Stomach (tissue), 8 donors: ENCODE measurements at regions not wholly inside any gene's neighbourhood (a gene's known extent, or its start where the extent isn't known, plus 50 kb on each side); places are given as distances from the start of the nearest gene placed in this dataset.

ENCODE experiments used
- DNase-seq, 2 donors: peaks; one replicate each; pipeline versions ENCODE4 v3.0.0 to v3.0.0-alpha.2; 2013 to 2019
- H3K27ac ChIP-seq, 5 donors: fragments of 200-600 bp in 4 of 5; sonication (generic) in 4 of 5; one replicate each; pipeline ENCODE4 v1.5.1; 2013 to 2019; ENCODE audit warnings: mild to moderate bottlenecking in 1 of 5, moderate library complexity in 1 of 5
- H3K27me3 ChIP-seq, 3 donors: fragments of 200-600 bp; sonication (generic); one replicate each; pipeline ENCODE4 v1.5.1; 2017 to 2019; ENCODE audit warnings: mixed run types in 1 of 3
- H3K36me3 ChIP-seq, 4 donors: fragments of 200-600 bp; sonication (generic); 1 replicate in 3 of 4; 2 replicates in 1 of 4; pipeline ENCODE4 v1.5.1; 2016 to 2019
- H3K4me1 ChIP-seq, 4 donors: fragments of 200-600 bp; sonication (generic); one replicate each; pipeline ENCODE4 v1.5.1; 2016 to 2019
- H3K4me3 ChIP-seq, 4 donors: fragments of 200-600 bp; sonication (generic) in 3 of 4; one replicate each; pipeline ENCODE4 v1.5.1; 2016 to 2019; ENCODE audit warnings: mild to moderate bottlenecking in 1 of 4
- H3K9me3 ChIP-seq, 4 donors: fragments of 200-600 bp; sonication (generic); one replicate each; pipeline ENCODE4 v1.5.1; 2016 to 2019
- CTCF ChIP-seq, 7 experiments: fragments of 450-650 bp in 4 of 7; fragments of 200-600 bp in 3 of 7; sonication (generic) in 3 of 7; IDR thresholded peaks; one replicate each; pipeline ENCODE4 v1.5.1; 2016 to 2019; ENCODE audit warnings: antibody characterized with exemption in 7 of 7, control low read depth in 2 of 7, mild to moderate bottlenecking in 1 of 7
- EP300 ChIP-seq: sonication (generic); formaldehyde crosslinking; IDR thresholded peaks from one replicate; pipeline ENCODE4 v1.6.1; 2017; ENCODE audit warnings: antibody characterized with exemption
- POLR2A ChIP-seq, 4 donors: fragments of 450-650 bp; IDR thresholded peaks; one replicate each; pipeline ENCODE4 v1.6.1; 2016; ENCODE audit warnings: antibody characterized with exemption in 4 of 4, control low read depth in 2 of 4, mild to moderate bottlenecking in 1 of 4, moderate library complexity in 1 of 4
- POLR2AphosphoS5 ChIP-seq, 3 donors: sonication (generic); formaldehyde crosslinking; IDR thresholded peaks; one replicate each; pipeline ENCODE4 v1.6.1; 2016; ENCODE audit warnings: antibody characterized with exemption in 3 of 3
- WGBS, 5 donors: extraction: QIAGEN DNeasy Blood & Tissue Kit in 3 of 5; methylation state at CpG; one replicate each; pipeline versions ENCODE4 v1.1.5 to v1.1.7; 2013 to 2018; 5-methylcytosine and 5-hydroxymethylcytosine counted together
- intact Hi-C: fragments of 100-400 bp; cut with DNase I; formaldehyde crosslinking; loops from one replicate; pipeline ENCODE4 v1.15.1; 2023; ENCODE audit warnings: low total_unique reads
- donor health status: healthy with polysubstance abuse.
- donor health status: Bipolar disorder and iron deficiency.
- donor health status: healthy.

GRCh38 chr2:611519-611918, 65.7 kb downstream of the TMEM18 start:
- 64 to 76% (median 71%) methylated on average over 5 of the region's 5 CpGs for WGBS, 5 donors
- no peak overlapping the region for H3K4me3 ChIP-seq
- H3K27ac ChIP-seq, result no peak overlapping the region
- no peaks in the 10 kb centered on the region for H3K27me3 ChIP-seq
- H3K9me3 ChIP-seq, result no peaks in the 10 kb centered on the region
- DNase-seq, result no peak
- H3K36me3 ChIP-seq, result no peaks in the 10 kb centered on the region
- TF ChIP-seq CTCF (IDR thresholded peaks at IDR 0.05) (no peak), POLR2A (IDR thresholded peaks at IDR 0.05) (no peak), EP300 (no peak), POLR2AphosphoS5 (IDR thresholded peaks at IDR 0.05) (no peak)
- no peaks in the 10 kb centered on the region for H3K4me1 ChIP-seq
- intact Hi-C loops, result no loop called here

GRCh38 chr2:610491-610890, 66.7 kb downstream of the TMEM18 start:
- TF ChIP-seq POLR2A (IDR thresholded peaks at IDR 0.05) (no peak), EP300 (no peak), POLR2AphosphoS5 (IDR thresholded peaks at IDR 0.05) (no peak)
- WGBS, 5 donors, result 55 to 69% (median 61%) methylated on average over 3 of the region's 3 CpGs
- Histone ChIP-seq H3K27me3 (peaks cover 0 to 6% (median 0%) of the 10 kb centered on the region in 3 donors), H3K4me3 (no peak overlapping the region), H3K9me3 (no peaks in the 10 kb centered on the region), H3K4me1 (no peaks in the 10 kb centered on the region), H3K27ac (no peak overlapping the region), H3K36me3 (no peaks in the 10 kb centered on the region)
- DNase-seq, result no peak
- intact Hi-C loops, result no loop called here

GRCh38 chr2:609881-610280, 67.3 kb downstream of the TMEM18 start:
- Histone ChIP-seq H3K27ac (no peak overlapping the region), H3K4me3 (no peak overlapping the region), H3K27me3 (peaks cover 0 to 6% (median 0%) of the 10 kb centered on the region in 3 donors), H3K9me3 (no peaks in the 10 kb centered on the region), H3K4me1 (no peaks in the 10 kb centered on the region), H3K36me3 (no peaks in the 10 kb centered on the region)
- intact Hi-C loops, result no loop called here
- no peak for TF ChIP-seq CTCF (IDR thresholded peaks at IDR 0.05)
- no peak for TF ChIP-seq POLR2AphosphoS5 (IDR thresholded peaks at IDR 0.05)
- 78 to 89% (median 85%) methylated on average over 8 of the region's 8 CpGs for WGBS, 5 donors
- DNase-seq, result no peak

DNA sequence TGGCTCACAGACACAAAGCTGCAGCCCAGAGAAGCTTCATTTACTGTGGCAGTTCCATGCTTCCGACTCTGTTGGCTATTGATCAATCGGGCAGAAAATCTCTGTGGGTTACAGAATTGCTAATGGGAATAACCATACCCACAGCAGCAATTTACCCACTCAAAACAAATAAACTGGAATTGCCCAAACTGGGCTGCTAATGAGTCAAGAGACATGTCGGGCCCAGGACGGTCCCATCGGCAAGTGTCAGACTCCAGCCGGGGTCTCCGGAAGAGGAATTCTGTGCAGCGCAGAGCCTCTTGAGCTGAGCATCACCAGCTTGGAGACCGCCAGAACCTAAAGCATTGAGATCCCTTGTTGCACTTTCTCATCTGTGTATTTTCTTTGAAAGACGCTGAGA, 67.8 kb downstream of the TMEM18 start:
- TF ChIP-seq EP300 (no peak), POLR2AphosphoS5 (IDR thresholded peaks at IDR 0.05) (no peak), POLR2A (IDR thresholded peaks at IDR 0.05) (no peak), CTCF (IDR thresholded peaks at IDR 0.05) (no peak)
- WGBS, 5 donors, result 87 to 97% (median 96%) methylated on average over 10 of the region's 10 CpGs
- no peaks in the 10 kb centered on the region for H3K9me3 ChIP-seq
- intact Hi-C loops, result no loop called here
- H3K4me1 ChIP-seq, result no peaks in the 10 kb centered on the region
- H3K27me3 ChIP-seq, result peaks cover 0 to 6% (median 0%) of the 10 kb centered on the region in 3 donors
- no peak overlapping the region for H3K27ac ChIP-seq
- H3K36me3 ChIP-seq, result no peaks in the 10 kb centered on the region
- H3K4me3 ChIP-seq, result no peak overlapping the region
- DNase-seq, result no peak

DNA sequence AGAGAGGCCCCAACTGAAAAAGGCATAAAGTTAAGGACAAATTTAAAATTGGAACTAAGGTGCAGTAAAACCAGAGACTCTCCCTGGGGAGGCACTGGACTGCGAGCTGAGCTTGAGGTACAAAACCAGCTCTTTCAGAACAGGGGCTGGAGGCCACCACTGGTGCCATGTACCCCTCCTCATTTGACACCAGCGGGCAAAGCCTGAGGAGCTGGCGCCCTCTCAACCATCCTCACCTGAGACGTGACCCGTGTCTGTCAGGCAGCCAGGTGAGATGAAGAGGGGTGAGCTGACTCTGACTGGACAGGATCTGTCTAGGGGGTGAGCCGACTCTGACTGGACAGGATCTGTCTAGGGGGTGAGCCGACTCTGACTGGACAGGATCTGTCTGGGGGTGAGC, 68.5 kb downstream of the TMEM18 start:
- TF ChIP-seq EP300 (no peak), POLR2AphosphoS5 (IDR thresholded peaks at IDR 0.05) (no peak), CTCF (IDR thresholded peaks at IDR 0.05) (no peak), POLR2A (IDR thresholded peaks at IDR 0.05) (no peak)
- Histone ChIP-seq H3K9me3 (no peaks in the 10 kb centered on the region), H3K27me3 (peaks cover 0 to 6% (median 0%) of the 10 kb centered on the region in 3 donors), H3K4me3 (no peak overlapping the region), H3K36me3 (no peaks in the 10 kb centered on the region), H3K27ac (no peak overlapping the region), H3K4me1 (no peaks in the 10 kb centered on the region)
- DNase-seq, result no peak
- 85 to 91% (median 90%) methylated on average over 7 of the region's 7 CpGs for WGBS, 5 donors
- intact Hi-C loops, result no loop called here
